ENCODE measurements at regions not wholly inside any gene's neighbourhood (a gene's known extent, or its start where the extent isn't known, plus 50 kb on each side); places are given as distances from the start of the nearest gene placed in this dataset.

- TF ChIP-seq POLR2A (IDR thresholded peaks at IDR 0.05; ENCODE audit: low read length) (no peak), GATA1 (IDR thresholded peaks at IDR 0.05; ENCODE audit: low read depth, low read length) (no peak)
Observed at GRCh38 chr7:121451367-121452094, 55.4 kb upstream of the FAM3C start.
